ENCODE measurements at regions not wholly inside any gene's neighbourhood (a gene's known extent, or its start where the extent isn't known, plus 50 kb on each side); places are given as distances from the start of the nearest gene placed in this dataset.
A peak's percentile ranks its signal among the peaks of the same experiment; 100 is the strongest.
"Not testable (repeated sequence)": the region's sequence is repeated elsewhere in the genome, so short reads cannot be mapped to it uniquely, and the experiment has no call there.

DNA sequence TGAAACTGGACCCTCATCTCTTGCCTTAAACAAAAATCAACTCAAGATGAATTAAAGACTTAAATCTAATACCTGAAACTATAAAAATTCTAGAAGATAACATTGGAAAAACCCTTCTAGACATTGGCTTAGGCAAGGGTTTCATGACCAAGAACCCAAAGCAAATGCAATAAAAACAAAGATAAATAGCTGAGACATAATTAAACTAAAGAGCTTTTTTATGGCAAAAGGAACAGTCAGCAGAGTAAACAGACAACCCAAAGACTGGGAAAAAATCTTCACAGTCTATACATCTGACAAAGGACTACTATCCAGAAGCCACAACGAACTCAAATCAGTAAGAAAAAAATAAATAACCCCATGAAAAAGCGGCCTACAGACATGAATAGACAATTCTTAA lies 446.9 kb upstream of the TRPC7 start:
- TF ChIP-seq CTCF (tag by site-specific recombination; IDR thresholded peaks at IDR 0.05); ZNF132 (tag by site-specific recombination; IDR thresholded peaks at IDR 0.05; ENCODE audit: borderline replicate concordance); ZNF660 (tag by site-specific recombination; IDR thresholded peaks at IDR 0.05); ZNF449 (tag by site-specific recombination; IDR thresholded peaks at IDR 0.05); GLIS1 (tag by site-specific recombination; IDR thresholded peaks at IDR 0.05); SP2 (tag by site-specific recombination; IDR thresholded peaks at IDR 0.05); ZNF623 (tag by site-specific recombination; IDR thresholded peaks at IDR 0.05); TRIM28 (IDR thresholded peaks at IDR 0.05; ENCODE audit: borderline replicate concordance, low read length); ZNF239 (tag by site-specific recombination; IDR thresholded peaks at IDR 0.05): not testable (repeated sequence)
- TF ChIP-seq, protein P1, sequence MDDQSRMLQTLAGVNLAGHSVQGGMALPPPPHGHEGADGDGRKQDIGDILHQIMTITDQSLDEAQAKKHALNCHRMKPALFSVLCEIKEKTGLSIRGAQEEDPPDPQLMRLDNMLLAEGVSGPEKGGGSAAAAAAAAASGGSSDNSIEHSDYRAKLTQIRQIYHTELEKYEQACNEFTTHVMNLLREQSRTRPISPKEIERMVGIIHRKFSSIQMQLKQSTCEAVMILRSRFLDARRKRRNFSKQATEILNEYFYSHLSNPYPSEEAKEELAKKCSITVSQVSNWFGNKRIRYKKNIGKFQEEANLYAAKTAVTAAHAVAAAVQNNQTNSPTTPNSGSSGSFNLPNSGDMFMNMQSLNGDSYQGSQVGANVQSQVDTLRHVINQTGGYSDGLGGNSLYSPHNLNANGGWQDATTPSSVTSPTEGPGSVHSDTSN (CRISPR knock-in tag; IDR thresholded peaks at IDR 0.05) = not testable (repeated sequence)
- peak; percentile 83 for TF ChIP-seq ZNF843 (tag by site-specific recombination; IDR thresholded peaks at IDR 0.05)
- TF ChIP-seq TSHZ1 (tag by site-specific recombination; IDR thresholded peaks at IDR 0.05; ENCODE audit: borderline replicate concordance) = peak; percentile 53; the same call in 1 of the 2 replicates

All from HEK293 (cell line).